Vagina (tissue), 2 donors: ENCODE measurements at regions not wholly inside any gene's neighbourhood (a gene's known extent, or its start where the extent isn't known, plus 50 kb on each side); places are given as distances from the start of the nearest gene placed in this dataset.

Experiments
- CTCF ChIP-seq, 3 experiments: fragments of 450-650 bp in 2 of 3; fragments of 200-600 bp in 1 of 3; sonication (generic) in 1 of 3; IDR thresholded peaks; one replicate each; pipeline ENCODE4 v1.5.1; 2017 to 2019; ENCODE audit warnings: antibody characterized with exemption in 3 of 3, mild to moderate bottlenecking in 2 of 3, moderate library complexity in 2 of 3
- POLR2A ChIP-seq, 2 donors: fragments of 450-650 bp; IDR thresholded peaks; one replicate each; pipeline ENCODE4 v1.6.1; 2017; ENCODE audit warnings: antibody characterized with exemption in 2 of 2, mild to moderate bottlenecking in 2 of 2, moderate library complexity in 2 of 2
- POLR2AphosphoS5 ChIP-seq, 2 donors: sonication (generic); formaldehyde crosslinking; IDR thresholded peaks; one replicate each; pipeline ENCODE4 v1.9.0; 2017; ENCODE audit warnings: antibody characterized with exemption in 2 of 2, mild to moderate bottlenecking in 2 of 2, low read depth in 1 of 2; ENCODE audit not compliant: insufficient read depth in 1 of 2

GRCh38 chr12:76614364-76614763 is 54.8 kb upstream of the OSBPL8 start:
- TF ChIP-seq CTCF (IDR thresholded peaks at IDR 0.05) (no peak), POLR2AphosphoS5 (IDR thresholded peaks at IDR 0.05; ENCODE audit: insufficient read depth in 1 of 2, low read depth in 1 of 2) (no peak), POLR2A (IDR thresholded peaks at IDR 0.05) (no peak)
